Hematopoietic multipotent progenitor cell treated with erythropoietin and hydrocortisone succinate and interleukin-3 and kit ligand, for 15 days (in vitro differentiated cells): ENCODE measurements at regions not wholly inside any gene's neighbourhood (a gene's known extent, or its start where the extent isn't known, plus 50 kb on each side); places are given as distances from the start of the nearest gene placed in this dataset.

Experiments used
- DNase-seq: peaks from one replicate; pipeline ENCODE4 v3.0.0-alpha.2; 2015; ENCODE audit warnings: low spot score

DNA sequence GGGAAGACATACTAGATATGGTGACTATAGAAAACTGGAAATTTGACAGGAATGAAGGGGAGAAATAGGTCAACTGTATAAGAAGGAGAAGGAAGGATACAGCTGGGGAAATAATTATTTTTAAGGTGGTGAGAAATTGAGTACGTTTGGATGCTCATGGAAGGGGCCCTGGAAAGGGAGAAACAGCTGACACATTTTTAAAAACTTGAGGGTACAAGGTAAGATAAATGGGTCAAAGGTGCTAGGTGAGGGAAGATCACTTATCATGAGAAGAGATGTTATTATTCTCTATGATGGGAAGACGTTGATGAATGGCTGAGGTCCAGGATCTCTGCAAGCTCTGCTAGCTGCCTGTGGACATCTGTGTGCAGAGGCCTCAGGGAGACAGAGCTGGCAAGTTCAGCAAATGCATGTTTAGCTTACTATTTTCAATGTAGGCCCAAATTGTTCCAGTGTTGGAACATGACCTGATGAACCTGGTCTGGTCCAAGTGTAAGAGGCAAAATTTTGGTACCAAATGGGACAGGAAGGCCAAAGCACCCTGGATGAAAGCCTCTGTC, 181.7 kb downstream of the MTRR start:
- DNase-seq: no peak

DNA sequence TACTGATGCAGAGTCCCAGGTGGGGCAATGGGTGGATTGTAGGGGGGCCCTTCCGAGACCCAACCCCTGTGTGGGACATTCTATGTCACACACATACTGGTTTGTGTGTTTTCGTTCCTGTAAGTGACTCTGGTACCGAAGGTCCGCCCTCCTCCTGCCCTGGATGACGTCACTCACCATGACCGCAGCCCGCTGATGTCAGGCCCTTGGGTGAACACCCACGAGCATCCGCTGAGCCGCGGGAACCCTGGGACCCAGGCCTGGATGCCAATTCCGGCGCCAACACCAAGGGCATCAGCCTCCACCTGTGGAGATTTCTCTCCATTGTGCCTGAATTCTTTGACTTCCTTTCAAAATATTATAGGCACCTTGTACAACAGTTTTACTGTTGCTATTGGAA, 184.3 kb downstream of the MTRR start:
- no peak for DNase-seq

DNA sequence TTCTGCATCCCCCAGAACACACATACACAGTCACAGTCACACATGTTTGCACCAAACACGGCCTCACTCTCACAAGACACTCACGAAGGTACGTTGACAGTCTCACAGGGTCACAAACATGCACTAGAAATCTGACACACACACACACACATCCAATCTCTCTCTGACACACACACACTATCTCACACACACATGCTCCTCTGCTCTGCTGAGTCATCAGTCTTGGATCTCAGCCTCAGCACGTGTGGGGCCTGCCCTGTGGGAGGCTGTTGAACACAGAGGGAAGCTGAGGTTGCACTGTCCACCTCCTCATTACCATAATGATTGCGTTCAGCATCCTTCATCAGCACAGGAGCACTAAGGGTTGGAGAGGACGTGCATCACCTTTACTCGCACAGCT, 188.8 kb downstream of the MTRR start:
- DNase-seq: peak; percentile 9

DNA sequence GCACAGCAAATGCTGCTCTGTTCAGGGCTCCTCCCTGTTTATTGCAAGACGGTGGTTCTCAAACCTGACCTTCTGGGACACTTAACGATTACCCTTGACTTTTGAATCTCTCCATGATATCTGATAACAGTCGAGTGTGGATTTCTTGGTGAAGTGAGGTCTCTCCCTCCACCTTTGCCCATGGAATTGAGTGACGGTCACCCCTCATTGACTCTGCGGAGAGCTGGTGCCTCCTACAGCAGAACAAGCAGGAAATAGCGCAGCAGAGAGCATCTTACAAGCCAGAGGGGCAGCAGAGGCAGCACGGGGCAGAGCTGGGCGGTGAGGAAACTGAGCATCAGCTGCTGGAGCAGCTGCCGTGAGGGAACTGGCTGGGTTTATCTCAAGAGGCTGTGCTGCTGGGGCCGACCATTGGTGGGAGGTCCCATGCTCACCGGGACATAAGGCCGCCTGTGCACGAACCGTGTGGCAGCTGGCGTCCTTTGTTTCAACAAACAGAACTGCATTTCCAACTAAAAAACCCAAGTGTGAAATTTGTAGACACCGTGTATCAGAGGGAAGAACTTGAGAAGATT, 189.8 kb downstream of the MTRR start:
- no peak for DNase-seq

DNA sequence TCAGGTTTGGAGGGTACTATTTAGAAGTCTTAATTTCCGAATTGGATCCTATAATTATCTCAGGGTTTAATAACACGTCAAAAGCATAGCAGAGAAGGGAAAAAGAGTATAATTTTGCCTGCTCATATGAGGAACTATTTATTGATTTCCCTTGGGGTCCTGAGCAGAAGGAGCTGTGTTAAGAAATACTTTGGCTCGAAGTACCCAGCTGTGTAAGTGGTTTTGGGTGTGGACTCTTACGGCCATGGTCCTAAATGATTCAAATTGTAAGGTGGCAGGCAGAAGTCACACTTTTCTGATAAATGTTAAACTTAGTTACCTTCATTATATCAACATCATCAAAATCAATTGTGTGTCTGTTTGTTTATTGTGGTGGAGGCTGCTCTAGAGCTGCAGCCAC, 190.4 kb downstream of the MTRR start:
- DNase-seq: no peak

DNA sequence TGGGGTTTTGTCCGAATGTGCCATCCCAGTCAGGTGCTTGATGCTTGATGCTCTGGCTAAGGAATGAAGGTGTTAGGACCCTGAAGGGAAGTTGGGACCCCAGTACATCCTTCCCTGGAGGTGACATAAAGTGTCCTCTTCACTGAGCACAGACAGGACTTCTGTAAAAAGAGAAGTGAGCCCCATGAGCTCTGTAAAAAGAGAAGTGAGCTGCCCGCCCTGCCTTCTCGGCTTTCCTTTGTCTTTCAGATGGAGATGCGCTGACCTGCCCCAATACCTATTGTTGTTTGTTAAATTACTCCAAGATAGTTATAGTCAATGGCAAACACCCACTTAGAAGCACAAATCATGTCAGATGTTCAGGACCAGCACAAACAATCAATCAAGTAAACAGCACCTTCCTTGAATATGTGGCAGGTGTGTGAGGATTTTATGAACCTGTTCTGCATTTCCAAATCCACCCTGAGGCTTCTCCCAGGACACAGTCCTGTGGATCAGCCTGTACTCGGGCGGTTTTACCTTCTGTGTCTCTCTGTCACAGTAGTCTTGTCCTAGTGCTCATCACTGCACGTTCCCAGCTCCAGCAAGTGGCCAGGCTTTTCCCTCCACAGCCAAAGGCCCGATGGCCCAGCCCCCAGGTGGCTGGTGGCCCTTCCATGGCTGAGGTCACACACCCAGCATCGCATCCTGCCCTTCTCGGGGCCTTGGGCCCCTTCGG, 191.4 kb downstream of the MTRR start:
- no peak for DNase-seq

DNA sequence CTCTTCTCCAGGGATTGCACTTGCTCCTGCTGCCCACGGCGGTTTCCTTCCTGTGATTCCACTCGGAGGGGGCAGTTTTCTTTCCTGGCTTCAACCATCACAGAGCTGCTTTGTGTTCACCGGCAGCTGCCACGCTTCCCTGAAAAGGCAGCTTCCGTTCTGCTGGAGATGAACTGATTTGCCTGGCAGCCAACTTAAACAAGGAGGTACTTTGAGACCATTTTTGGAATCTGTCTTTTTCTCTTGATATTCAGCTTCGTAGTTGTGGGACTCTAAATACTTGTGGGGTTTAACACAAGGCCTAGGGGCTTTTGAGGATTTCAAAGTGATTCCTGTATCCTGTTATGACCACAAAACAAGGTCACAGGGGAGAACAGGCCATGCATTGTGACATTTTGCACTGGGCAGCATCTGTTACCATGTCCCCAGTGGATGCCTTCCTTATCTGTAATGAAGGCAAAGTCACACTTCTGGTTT, 192.0 kb downstream of the MTRR start:
- no peak for DNase-seq

DNA sequence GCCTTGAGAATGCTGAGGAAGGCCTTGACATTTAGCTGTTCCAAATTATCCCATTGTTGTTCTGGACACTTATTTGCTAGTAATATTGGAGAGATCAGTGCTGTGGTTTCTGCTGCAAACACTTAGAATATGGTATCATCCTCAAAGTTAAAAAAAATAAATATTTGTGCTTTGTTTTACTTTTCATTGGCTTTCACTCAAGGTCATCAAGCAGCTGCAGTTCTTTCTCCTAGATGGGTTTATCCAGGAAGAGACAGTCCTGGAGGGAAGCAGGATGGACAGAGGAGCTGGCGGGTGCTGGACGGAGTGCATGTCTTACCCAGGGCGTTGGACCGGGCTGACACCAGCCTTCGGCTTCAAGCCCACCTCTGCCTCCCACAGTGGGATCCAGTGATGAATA, 193.6 kb downstream of the MTRR start:
- DNase-seq: no peak

DNA sequence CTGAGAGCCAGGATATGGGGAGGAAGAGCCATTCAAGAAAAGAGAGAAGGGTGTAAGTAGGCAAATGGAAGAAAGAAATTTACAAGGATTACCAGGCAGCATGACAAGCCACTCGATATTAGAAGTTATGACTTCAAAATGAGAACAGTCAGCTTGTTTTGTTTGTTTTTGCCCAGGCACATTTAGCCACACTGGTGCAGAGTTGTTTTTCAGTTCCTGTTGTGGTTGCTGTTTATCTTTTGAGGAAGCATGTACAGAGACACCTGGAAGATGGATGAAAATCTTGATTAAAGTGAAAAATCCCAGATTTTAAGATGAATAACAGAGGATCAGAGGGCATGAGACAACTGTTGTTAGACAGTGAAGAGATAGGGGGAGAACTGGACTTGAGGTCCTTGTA, 199.1 kb downstream of the MTRR start:
- no peak for DNase-seq

DNA sequence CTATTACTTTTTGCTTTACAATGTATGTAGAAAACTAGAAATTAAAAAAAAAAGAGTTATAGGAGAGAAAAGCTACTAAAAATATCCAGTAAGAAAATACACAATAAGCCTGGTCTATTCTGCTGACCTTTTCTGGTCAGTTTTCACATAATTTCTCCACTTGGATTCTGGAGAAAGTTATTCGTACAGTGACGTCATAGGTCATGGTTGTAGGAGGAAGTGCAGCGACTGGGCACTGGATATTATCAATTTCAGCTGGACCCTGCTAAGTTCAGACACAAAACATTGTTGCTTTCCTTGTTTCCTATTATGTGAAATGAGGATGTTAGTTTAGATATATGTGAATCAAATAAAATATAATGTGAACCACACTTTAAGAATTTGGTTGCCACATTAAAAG, 201.2 kb downstream of the MTRR start:
- no peak for DNase-seq

DNA sequence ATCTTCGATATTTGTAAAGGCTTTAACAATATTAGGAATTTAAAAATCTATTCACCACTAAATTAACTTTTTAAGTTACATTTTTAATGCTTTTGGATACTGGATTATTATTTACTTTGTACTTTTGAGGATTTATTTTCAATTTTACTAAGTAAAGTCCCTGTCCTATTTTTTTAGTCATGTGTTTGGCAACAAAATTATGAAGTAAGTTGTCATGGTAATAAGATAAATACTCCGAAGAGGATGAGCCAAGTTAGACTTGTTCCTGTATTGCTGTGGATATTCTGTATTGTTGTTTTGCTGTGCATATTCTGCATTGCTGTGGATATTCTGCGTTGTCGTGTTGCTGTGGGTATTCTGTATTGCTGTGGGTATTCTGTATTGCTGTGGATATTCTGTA, 210.1 kb downstream of the MTRR start:
- DNase-seq: no peak

DNA sequence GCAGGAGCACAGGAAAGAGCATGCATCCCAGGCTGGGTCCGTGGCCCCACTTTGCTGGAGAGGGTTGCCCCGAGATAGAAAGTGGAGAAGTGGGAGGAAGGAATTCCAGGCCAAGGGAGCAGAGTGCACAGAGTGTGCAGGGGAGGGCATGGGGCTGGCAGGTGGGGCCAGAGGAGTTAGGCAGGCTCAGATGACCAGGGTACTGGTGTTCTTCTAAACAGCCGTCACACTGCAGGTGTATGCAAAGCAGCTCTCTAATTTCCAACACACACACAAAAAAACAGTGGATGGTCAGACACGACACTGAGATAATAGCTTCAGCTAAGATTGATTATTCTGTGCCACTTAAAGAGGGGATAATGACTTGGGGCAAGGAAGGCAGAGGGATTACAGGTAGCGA, 212.2 kb downstream of the MTRR start:
- no peak for DNase-seq

DNA sequence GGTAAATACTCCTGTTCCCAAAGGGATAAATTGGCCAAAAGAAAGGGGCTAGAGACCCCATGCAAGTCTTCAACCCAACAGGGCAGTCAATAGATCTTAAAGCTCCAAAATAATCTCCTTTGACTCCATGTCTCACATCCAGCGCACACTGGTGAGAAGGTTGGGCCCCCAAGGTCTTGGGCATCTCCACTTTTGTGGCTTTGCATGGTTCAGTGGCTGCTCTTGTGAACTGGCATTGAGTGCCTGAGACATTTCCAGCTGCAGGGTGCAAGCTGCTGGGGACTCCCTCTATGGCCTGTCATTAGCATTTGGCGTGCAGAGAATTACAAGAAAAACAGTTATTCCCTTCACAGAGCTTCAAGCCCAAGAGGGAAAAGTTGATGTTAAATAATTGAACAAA, 224.7 kb downstream of the MTRR start:
- no peak for DNase-seq

DNA sequence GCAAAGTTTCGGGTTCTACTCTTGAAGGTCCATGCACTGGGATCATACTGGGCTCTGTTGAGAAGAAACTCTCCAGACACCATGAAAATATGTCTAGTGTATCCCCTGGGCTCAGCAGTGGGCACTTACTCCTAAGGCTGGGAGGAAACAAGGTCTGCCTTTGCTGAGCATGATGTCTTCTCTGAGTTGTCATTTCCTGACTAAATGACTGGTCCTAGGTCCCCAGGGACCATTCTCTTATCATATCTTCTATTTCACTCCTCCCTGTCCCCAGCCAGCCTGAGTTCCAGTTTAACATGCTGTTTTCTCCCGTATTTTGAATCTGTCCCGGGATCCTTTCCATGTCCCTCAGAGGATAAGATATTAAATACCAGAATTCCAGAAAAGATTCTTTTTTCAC, 225.4 kb downstream of the MTRR start:
- DNase-seq: no peak

DNA sequence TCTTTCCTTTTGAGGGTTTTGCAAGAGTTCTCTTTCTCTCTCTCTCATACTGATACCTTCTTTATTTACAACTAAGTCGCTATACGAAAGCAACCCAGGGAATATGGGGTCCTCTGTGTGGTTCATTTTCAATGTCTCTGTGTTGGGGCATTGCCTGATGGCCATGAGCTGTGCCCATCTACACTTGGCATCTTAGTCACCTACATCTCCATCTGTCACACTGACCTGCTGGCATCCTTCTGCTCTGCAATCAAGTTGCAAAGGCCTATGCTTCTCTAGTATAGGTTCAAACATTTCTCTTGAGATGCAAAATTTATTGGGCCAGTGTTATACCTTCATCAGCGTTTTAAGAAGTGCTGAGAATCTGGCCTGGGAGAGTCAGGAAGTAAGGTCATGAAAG, 228.2 kb downstream of the MTRR start:
- no peak for DNase-seq

DNA sequence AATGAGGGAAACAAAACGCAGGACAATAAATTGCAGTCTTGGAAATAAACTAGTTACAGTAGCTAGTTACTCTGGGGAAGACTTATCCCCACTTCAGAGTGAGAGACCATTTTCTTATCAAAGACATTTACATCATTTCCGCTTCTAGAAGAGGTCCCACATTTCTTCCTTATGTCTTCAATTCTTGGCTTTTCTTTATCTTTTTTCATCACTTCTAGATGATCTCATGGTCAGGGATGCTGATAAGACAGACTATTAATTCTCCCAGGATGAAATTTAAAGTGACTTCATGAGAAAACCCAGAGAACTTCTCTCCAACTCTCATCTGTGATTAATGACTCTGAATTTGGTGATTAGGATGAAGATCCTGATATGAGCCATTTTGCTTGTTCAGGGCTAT, 229.1 kb downstream of the MTRR start:
- no peak for DNase-seq

DNA sequence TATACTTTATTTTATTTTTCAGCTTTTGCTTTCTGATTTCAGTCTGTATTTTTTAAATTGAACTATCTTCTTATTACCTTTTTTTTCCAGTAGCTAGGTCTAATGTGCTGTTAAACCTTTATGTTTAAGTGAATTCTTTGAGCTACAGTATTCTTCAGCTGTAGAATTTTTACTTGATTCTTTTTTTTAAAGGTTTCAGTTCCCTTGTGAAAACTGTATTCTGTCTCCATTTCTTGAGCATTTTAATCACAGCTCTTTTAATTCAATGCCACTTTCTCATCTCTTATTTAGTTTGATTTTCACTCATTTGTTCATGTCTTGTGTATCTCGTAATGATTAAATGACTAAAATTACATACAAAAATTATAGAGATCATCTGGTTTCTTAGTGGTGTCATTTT, 233.8 kb downstream of the MTRR start:
- DNase-seq: no peak

DNA sequence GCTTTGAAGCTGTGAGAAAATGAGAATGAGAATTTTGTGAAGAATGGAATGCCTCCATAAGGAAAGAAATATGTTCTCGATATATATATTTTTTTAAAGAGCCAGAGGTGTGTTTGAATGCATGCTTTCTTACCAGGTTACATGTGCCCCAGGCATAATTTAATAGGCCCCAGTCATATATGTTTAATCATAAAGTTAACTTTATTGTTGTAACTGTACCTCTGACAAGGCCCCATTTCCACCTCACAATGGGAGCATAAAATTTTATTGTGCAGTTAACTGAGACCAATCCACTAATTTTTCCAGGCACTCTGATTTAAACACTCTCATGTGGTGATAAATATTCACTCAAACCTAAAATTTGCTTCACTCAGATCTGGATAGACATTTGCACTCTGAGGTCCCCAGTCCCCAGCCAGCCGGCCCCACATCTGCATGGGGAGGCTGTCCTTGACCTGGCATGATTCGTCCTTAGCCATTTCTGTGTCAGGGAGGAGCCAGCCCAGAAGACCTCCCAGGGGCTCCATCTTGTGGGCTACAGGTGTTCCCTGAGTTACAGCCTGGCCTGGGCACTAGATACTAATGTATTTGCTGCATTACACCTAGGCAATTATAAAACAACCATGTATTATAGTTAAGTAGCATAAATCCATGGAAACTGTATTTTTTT, 245.8 kb downstream of the MTRR start:
- no peak for DNase-seq

DNA sequence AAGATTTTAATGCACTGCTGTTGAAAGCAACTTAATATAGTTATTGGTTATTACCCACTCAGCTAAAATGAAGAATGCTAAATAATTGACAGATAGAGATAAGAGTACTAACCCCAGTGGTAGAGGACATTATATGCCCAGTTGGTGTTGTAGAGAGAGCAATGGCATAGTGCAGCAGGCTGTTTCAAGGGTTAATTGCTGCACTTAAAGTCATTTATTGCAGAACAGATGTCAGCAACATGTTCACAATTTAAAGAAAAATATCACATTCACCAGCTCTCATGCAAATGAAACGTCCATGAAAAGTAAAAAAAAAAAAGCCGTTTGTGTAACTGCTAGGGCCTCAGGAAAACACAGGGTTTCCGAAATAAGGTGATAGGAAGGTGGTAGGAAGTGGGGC, 254.6 kb downstream of the MTRR start:
- no peak for DNase-seq

DNA sequence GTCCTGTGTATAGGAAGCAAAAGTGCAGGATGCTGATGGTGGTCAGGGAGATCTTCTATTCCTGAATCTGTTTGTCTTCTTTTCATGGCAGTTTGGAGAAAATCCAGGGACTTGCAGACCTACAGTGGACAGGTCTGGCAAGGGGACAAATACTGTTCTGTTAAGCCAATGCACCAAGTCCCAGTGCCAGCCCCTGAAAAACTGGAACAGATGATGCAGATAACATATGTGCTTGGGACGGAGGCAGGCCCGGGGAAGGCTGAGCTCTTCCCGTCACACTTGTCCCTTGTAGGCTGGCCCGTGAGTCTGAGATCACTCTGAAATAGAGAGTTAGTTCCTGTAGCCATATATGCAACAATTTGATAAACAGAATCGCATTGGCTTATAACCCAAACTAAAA, 265.7 kb downstream of the MTRR start:
- no peak for DNase-seq

DNA sequence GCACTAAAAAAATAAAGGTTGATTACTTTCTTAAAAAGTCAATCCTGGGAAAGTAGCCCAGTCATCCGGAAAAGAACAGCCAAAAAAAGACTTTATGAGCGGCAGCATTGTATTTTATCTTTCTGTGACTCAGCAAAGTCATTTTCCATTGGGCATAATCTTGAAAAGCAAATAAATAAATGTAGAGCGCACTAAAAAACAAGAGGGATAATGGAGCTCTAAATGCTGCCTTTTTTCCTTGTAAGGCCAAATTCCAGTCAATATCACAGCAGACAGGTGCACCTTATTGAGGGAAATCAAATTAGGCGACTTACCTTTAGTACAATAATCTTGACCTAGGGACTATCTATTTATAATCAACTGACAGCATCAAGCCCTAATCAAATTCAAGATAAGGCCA, 266.8 kb downstream of the MTRR start:
- DNase-seq: no peak

DNA sequence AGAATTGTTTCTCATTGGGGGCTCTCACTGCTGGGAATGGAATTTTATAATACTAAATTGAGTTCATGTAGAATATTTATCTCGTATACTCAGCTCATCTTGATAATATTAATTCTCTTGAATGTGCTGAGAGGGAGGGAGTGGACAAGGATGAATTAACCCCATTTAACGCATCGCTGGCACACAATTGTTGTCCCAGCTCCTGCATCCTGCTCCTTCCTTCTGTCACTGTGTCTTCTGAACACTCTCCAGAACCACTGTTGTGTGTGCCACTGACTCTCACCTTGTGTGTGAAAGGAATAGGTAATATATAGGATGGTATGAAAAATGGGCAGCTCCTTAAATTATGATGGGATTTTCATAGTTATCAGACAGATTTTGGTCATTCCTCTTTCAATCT, 267.3 kb downstream of the MTRR start:
- no peak for DNase-seq

DNA sequence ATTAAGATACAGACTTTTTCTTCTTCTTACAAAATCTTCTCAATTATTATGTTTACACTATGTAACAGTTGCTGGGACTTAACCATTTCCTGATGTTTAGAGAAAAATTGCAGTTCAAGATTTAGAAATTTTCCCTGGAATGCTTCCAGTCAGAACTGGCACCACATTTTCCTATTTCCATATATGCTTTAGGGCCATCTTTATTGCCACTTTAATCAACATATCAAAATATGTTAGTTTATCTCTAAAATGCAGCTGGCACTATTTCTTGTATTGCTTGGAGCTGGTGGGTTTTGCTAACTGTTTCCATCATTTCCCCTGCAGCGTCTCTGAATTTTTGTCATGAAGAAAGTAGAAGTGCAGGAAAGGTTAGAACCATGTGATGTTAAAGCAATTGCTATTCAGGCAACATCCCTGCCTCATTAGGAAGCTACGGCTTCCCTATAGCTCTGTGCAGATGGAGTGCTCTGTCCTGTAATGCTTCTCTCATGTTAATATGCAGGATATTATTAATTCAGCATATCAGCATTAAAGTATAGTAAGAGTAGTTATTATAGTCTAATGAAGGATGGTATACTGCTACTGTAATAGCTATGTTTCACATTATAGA, 269.1 kb downstream of the MTRR start:
- no peak for DNase-seq
